ENCODE measurements at regions not wholly inside any gene's neighbourhood (a gene's known extent, or its start where the extent isn't known, plus 50 kb on each side); places are given as distances from the start of the nearest gene placed in this dataset.
"Not testable (repeated sequence)": the region's sequence is repeated elsewhere in the genome, so short reads cannot be mapped to it uniquely, and the experiment has no call there.

DNA sequence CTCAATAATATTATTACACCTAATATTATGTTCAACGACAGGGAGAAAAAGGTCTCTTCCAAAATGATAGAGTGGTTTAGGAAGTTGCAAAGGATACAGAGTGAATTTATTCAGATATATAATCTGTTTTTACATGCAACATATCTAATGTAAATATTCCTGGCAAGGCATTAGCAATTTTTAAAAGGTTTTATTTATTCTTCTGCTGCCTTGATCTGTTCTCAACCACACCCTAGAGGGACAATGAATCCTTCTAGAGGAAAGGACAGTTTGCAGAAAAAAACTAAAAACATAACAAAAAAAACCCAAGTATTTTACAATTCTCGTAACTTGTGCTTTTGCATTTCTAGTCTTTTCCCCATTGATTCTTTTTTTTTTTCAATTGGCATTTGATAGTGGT is 459.6 kb downstream of the KLF12 start:
- no peak for DNase-seq (ENCODE audit: low read depth, low spot score)
- in situ Hi-C loops (cut with HindIII; ENCODE audit: low pct_unique_long_range_greater_than_20kb, low sequenced_read_pairs) = no loop called here

- no peak for DNase-seq (ENCODE audit: low read depth, low spot score)
- in situ Hi-C loops (cut with HindIII; ENCODE audit: low pct_unique_long_range_greater_than_20kb, low sequenced_read_pairs) = no loop called here
These were observed 460.3 kb downstream of the KLF12 start for GRCh38 chr13:73673931-73674330.

DNA sequence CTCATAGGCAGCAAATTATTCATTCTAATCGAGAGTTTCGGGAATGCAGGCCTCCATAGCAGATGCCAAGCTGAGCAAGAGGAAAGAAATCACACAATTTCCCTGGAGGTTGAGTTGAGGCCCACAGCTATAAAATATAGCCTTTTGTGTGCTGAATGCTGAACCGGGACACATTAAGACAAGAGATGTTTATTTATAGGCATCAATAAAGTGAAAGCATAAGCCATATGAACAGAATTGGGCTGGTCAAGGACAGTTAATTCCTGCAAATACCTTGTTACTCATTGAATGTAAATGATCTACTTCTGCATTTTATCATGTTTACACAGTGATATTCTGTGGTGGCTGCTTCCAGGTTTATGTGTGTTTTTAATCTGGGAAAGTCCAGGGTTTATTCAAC is 461.7 kb downstream of the KLF12 start:
- in situ Hi-C loops (cut with HindIII; ENCODE audit: low pct_unique_long_range_greater_than_20kb, low sequenced_read_pairs) = no loop called here
- no peak for DNase-seq (ENCODE audit: low read depth, low spot score)

GRCh38 chr13:73671732-73672131 is 462.5 kb downstream of the KLF12 start:
- no peak for DNase-seq (ENCODE audit: low read depth, low spot score)

GRCh38 chr13:73671011-73671410 is 463.2 kb downstream of the KLF12 start:
- no peak for DNase-seq (ENCODE audit: low read depth, low spot score)
- in situ Hi-C loops (cut with HindIII; ENCODE audit: low pct_unique_long_range_greater_than_20kb, low sequenced_read_pairs) = no loop called here

More at GRCh38 chr13:73671732-73672131, 462.5 kb downstream of the KLF12 start:
- in situ Hi-C loops (cut with HindIII; ENCODE audit: low pct_unique_long_range_greater_than_20kb, low sequenced_read_pairs) = no loop called here

- in situ Hi-C loops (cut with HindIII; ENCODE audit: low pct_unique_long_range_greater_than_20kb, low sequenced_read_pairs) = no loop called here
- no peak for DNase-seq (ENCODE audit: low read depth, low spot score)
These were observed 466.4 kb downstream of the KLF12 start for GRCh38 chr13:73667756-73668155.

- in situ Hi-C loops (cut with HindIII; ENCODE audit: low pct_unique_long_range_greater_than_20kb, low sequenced_read_pairs) = no loop called here
- DNase-seq (ENCODE audit: low read depth, low spot score) = peak; percentile 13
These were observed 468.9 kb downstream of the KLF12 start for GRCh38 chr13:73665261-73665660.

- in situ Hi-C loops (cut with HindIII; ENCODE audit: low pct_unique_long_range_greater_than_20kb, low sequenced_read_pairs) = no loop called here
- no peak for DNase-seq (ENCODE audit: low read depth, low spot score)
These were observed 469.4 kb downstream of the KLF12 start for GRCh38 chr13:73664851-73665250.

- in situ Hi-C loops (cut with HindIII; ENCODE audit: low pct_unique_long_range_greater_than_20kb, low sequenced_read_pairs) = no loop called here
- DNase-seq (ENCODE audit: low read depth, low spot score) = no peak
These were observed 471.4 kb downstream of the KLF12 start for GRCh38 chr13:73662833-73663232.

DNA sequence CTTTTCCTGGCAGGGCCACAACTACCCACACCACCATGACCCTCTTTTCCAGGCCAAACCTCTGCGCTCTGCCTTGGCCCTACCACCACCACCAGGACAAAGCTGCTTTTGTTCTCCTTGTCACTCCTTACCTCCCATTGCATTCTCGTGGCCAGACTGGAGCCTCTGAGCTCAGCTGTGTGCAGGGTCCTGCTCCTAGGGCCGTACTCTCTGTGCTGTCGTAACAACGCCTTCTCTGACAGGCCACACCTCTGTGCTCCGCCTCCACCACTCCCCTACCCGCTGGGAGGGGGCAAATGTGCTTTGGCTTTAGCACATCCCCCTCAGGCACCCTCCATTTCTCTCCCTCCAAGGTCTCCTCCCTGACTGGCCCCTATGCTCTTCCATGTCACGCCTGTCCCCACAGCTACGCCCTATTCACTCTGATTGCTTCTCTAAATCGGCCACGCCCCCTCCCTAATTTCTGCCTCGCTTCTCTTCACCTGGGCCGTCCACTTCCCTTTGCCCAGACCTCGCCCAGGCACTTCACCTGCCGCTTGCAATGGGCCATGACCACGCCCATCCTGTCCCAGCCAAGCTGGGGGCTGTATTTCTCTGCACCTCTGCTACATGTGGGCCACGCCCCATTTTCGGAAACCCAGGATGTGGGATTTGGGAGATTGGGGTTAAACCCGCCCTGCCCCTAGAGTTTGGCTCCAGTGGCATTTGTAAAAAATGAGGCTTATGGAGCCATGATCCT is 472.3 kb downstream of the KLF12 start:
- in situ Hi-C loops (cut with HindIII; ENCODE audit: low pct_unique_long_range_greater_than_20kb, low sequenced_read_pairs) = no loop called here
- DNase-seq (ENCODE audit: low read depth, low spot score) = peak; percentile 30

DNA sequence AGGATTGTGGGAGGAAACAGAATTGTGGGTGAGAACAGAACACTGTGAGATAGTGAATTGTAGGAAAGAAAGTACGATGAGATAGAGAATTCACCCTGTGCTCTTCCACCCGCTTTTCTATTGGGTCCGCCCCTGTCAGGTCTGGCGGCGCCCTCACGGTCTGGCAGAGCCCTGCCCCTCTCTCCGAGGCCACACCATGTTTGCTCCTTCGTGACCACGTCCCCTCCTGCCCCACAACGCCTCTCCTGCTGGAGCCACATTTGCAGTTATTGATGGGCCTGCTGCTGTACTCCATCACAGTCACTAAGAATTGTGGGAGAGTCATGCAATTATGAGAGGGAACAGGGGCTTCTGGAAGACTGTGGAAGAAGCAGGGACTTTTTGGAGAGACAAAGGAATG is 473.1 kb downstream of the KLF12 start:
- in situ Hi-C loops (cut with HindIII; ENCODE audit: low pct_unique_long_range_greater_than_20kb, low sequenced_read_pairs) = no loop called here

GRCh38 chr13:73658639-73659038 is 475.6 kb downstream of the KLF12 start:
- DNase-seq (ENCODE audit: low read depth, low spot score) = no peak
- in situ Hi-C loops (cut with HindIII; ENCODE audit: low pct_unique_long_range_greater_than_20kb, low sequenced_read_pairs) = no loop called here

More for the DNA sequence above, 473.1 kb downstream of the KLF12 start:
- no peak for DNase-seq (ENCODE audit: low read depth, low spot score)

DNA sequence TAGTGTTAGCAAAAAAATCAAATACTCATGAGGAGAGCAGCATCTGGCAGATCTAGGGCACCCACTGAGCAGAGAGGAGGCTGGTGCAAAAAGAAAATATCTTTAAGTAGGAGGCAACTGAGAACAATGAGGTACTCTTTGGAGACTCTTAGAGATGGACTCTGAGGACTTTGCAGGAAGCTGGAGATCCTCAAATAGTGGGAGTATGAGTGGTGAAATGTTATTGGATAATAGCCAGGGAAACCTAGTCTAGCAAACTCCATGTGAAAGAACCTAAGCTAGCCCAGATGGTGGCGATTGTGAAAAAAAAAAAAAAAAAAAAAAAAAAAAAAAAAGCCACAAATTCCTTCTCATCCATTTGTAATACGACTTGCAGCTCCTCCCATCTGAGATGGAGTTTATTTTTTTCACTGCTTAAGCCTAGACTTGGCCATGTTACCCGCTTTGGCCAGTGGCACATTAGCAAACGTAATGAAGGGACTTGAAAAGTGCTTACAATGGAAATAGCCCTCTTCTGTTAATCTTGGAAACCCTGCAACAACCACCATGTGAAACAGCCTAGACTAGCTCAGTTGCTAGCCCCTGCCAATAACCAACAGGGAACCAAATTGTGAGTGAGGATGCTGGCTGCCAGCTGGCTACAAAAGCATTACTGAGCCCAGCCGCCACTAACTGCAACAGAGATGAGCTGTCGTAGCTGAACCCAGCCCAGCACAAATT is 476.2 kb downstream of the KLF12 start:
- in situ Hi-C loops (cut with HindIII; ENCODE audit: low pct_unique_long_range_greater_than_20kb, low sequenced_read_pairs) = no loop called here
- DNase-seq (ENCODE audit: low read depth, low spot score) = no peak

- in situ Hi-C loops (cut with HindIII; ENCODE audit: low pct_unique_long_range_greater_than_20kb, low sequenced_read_pairs) = no loop called here
- no peak for DNase-seq (ENCODE audit: low read depth, low spot score)
These were observed 477.3 kb downstream of the KLF12 start for GRCh38 chr13:73656863-73657262.

- in situ Hi-C loops (cut with HindIII; ENCODE audit: low pct_unique_long_range_greater_than_20kb, low sequenced_read_pairs) = no loop called here
- no peak for DNase-seq (ENCODE audit: low read depth, low spot score)
These were observed 480.5 kb downstream of the KLF12 start for GRCh38 chr13:73653688-73654087.

- no peak for DNase-seq (ENCODE audit: low read depth, low spot score)
- in situ Hi-C loops (cut with HindIII; ENCODE audit: low pct_unique_long_range_greater_than_20kb, low sequenced_read_pairs) = no loop called here
These were observed 486.8 kb downstream of the KLF12 start for GRCh38 chr13:73647417-73647816.

DNA sequence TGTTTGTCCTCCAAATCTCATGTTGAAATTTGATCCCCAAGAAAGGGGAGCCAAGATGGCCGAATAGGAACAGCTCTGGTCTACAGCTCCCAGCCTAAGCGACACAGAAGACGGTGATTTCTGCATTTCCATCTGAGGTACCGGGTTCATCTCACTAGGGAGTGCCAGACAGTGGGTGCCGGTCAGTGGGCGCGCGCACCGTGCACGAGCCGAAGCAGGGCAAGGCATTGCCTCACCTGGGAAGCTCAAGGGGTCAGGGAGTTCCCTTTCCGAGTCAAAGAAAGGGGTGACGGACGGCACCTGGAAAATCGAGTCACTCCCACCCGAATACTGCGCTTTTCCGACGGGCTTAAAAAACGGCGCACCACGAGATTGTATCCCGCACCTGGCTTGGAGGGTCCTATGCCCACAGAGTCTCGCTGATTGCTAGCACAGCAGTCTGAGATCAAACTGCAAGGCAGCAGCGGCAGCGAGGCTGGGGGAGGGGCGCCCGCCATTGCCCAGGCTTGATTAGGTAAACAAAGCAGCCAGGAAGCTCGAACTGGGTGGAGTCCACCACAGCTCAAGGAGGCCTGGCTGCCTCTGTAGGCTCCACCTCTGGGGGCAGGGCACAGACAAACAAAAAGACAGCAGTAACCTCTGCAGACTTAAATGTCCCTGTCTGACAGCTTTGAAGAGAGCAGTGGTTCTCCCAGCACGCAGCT is 493.6 kb downstream of the KLF12 start:
- in situ Hi-C loops (cut with HindIII; ENCODE audit: low pct_unique_long_range_greater_than_20kb, low sequenced_read_pairs) = not testable (repeated sequence)

DNA sequence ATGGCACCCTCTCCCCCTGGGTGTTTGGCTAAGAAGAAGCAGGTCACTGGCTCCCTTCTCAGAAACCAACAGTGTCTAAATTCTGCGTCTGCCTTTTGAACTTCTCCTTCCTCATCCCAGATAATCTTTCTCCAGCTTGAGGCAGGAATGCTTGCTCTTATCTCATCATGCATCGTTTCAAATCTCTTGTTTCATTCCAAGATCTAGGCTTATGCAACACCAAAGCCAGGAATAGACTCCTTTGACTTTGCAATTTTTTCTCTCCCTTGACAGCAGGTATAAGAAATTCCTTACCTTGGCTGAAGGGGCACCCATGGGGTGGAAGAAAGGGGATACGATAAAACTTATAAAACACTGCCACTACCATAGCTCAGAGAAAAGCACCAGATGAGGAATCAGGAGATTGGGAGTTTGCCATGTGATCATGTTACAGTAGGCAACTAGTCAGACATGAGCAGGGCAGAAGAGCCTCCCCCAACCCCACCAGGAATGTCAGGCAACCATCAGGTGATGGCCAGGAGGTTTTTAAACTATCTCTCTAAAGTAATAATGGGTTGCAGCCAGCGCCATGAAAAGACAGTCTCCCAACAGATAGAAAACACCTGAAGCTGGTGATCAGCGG is 498.9 kb downstream of the KLF12 start:
- in situ Hi-C loops (cut with HindIII; ENCODE audit: low pct_unique_long_range_greater_than_20kb, low sequenced_read_pairs) = no loop called here
- DNase-seq (ENCODE audit: low read depth, low spot score) = no peak

More for the DNA sequence above, 493.6 kb downstream of the KLF12 start:
- not testable (repeated sequence) for DNase-seq (ENCODE audit: low read depth, low spot score)
